H9 (cell line): ENCODE measurements at regions not wholly inside any gene's neighbourhood (a gene's known extent, or its start where the extent isn't known, plus 50 kb on each side); places are given as distances from the start of the nearest gene placed in this dataset.

Experiments
- DNase-seq: peaks from one replicate; pipeline ENCODE4 v3.0.0-alpha.2; 2017
- H2AFZ ChIP-seq: one replicate; pipeline ENCODE4 v1.6.1; 2013; ENCODE audit warnings: mild to moderate bottlenecking, low read length, control low read depth, moderate library complexity
- H2AK5ac ChIP-seq: 2 replicates; pipeline ENCODE4 v1.6.1; 2013; ENCODE audit warnings: low read length, control low read depth, mixed read lengths; ENCODE audit not compliant: insufficient read length
- H2BK120ac ChIP-seq: one replicate; pipeline ENCODE4 v1.6.1; 2013; ENCODE audit warnings: low read depth, mild to moderate bottlenecking, low read length, control low read depth, inconsistent platforms; ENCODE audit not compliant: poor library complexity, severe bottlenecking
- H2BK12ac ChIP-seq: 2 replicates; pipeline ENCODE4 v1.6.1; 2013; ENCODE audit warnings: low read length, control low read depth, mixed read lengths, low read depth; ENCODE audit not compliant: insufficient read length
- H2BK15ac ChIP-seq: 2 replicates; pipeline ENCODE4 v1.6.1; 2013; ENCODE audit warnings: low read depth, low read length, control low read depth
- H2BK20ac ChIP-seq: one replicate; pipeline ENCODE4 v1.6.1; 2013; ENCODE audit warnings: low read depth, mild to moderate bottlenecking, low read length, control low read depth, inconsistent platforms; ENCODE audit not compliant: poor library complexity, severe bottlenecking
- H2BK5ac ChIP-seq: 2 replicates; pipeline ENCODE4 v1.6.1; 2013; ENCODE audit warnings: low read length, control low read depth, mixed read lengths; ENCODE audit not compliant: insufficient read length
- H3K14ac ChIP-seq: 2 replicates; pipeline ENCODE4 v1.6.1; 2013; ENCODE audit warnings: low read length, control low read depth; ENCODE audit not compliant: insufficient read depth
- H3K18ac ChIP-seq: 2 replicates; pipeline ENCODE4 v1.6.1; 2013; ENCODE audit warnings: low read depth, mild to moderate bottlenecking, mixed read lengths, low read length, control low read depth; ENCODE audit not compliant: insufficient read length
- H3K23ac ChIP-seq: 2 replicates; pipeline ENCODE4 v1.6.1; 2013; ENCODE audit warnings: low read length, control low read depth, mixed read lengths, low read depth; ENCODE audit not compliant: insufficient read length
- H3K23me2 ChIP-seq: 2 replicates; pipeline ENCODE4 v1.6.1; 2013; ENCODE audit warnings: low read depth, mild to moderate bottlenecking, mixed read lengths, low read length, control low read depth; ENCODE audit not compliant: insufficient read length, poor library complexity, severe bottlenecking
- H3K27ac ChIP-seq: 2 replicates; pipeline ENCODE4 v1.5.1; 2013; ENCODE audit warnings: low read length, control low read depth, mixed read lengths, low read depth; ENCODE audit not compliant: insufficient read length
- H3K27me3 ChIP-seq: 2 replicates; pipeline ENCODE4 v1.6.1; 2013; ENCODE audit warnings: low read length, control low read depth, inconsistent platforms; ENCODE audit not compliant: insufficient read depth
- H3K4ac ChIP-seq: 2 replicates; pipeline ENCODE4 v1.6.1; 2013; ENCODE audit warnings: low read depth, mild to moderate bottlenecking, control low read depth, inconsistent platforms, low read length, moderate library complexity
- H3K4me1 ChIP-seq: 2 replicates; pipeline ENCODE4 v1.6.1; 2013; ENCODE audit warnings: low read length, control low read depth, inconsistent platforms; ENCODE audit not compliant: insufficient read depth
- H3K4me2 ChIP-seq: 2 replicates; pipeline ENCODE4 v1.6.1; 2013; ENCODE audit warnings: low read length, control low read depth, mixed read lengths; ENCODE audit not compliant: insufficient read length, insufficient read depth
- H3K56ac ChIP-seq: 2 replicates; pipeline ENCODE4 v1.6.1; 2013; ENCODE audit warnings: low read depth, mild to moderate bottlenecking, mixed read lengths, low read length, control low read depth; ENCODE audit not compliant: insufficient read length
- H3K79me1 ChIP-seq: 2 replicates; pipeline ENCODE4 v1.6.1; 2013; ENCODE audit warnings: low read depth, mild to moderate bottlenecking, moderate library complexity, low read length, control low read depth, inconsistent platforms; ENCODE audit not compliant: insufficient read depth, poor library complexity, severe bottlenecking
- H3K79me2 ChIP-seq: 2 replicates; pipeline ENCODE4 v1.6.1; 2013; ENCODE audit warnings: low read length, control low read depth, inconsistent platforms; ENCODE audit not compliant: insufficient read depth
- H3K9ac ChIP-seq: 2 replicates; pipeline ENCODE4 v1.6.1; 2013; ENCODE audit warnings: low read length, control low read depth, mixed read lengths; ENCODE audit not compliant: insufficient read length; ENCODE audit errors: extremely low read depth
- H3K9me3 ChIP-seq: one replicate; pipeline ENCODE4 v1.6.1; 2013; ENCODE audit warnings: low read depth, low read length, inconsistent platforms; ENCODE audit not compliant: control insufficient read depth
- H3T11ph ChIP-seq: one replicate; pipeline ENCODE4 v1.6.1; 2013; ENCODE audit warnings: mild to moderate bottlenecking, low read length, control low read depth, inconsistent platforms
- H4K20me1 ChIP-seq: one replicate; pipeline ENCODE4 v1.6.1; 2013; ENCODE audit not compliant: control insufficient read depth, insufficient read length, insufficient read depth
- H4K5ac ChIP-seq: 2 replicates; pipeline ENCODE4 v1.6.1; 2013; ENCODE audit warnings: low read depth, mild to moderate bottlenecking, mixed read lengths, low read length, control low read depth; ENCODE audit not compliant: insufficient read length
- H4K8ac ChIP-seq: replicated peaks from 2 replicates; pipeline ENCODE4 v1.6.1; 2013; ENCODE audit warnings: low read length, control low read depth, mixed read lengths, low read depth; ENCODE audit not compliant: insufficient read length
- H4K91ac ChIP-seq: 2 replicates; pipeline ENCODE4 v1.6.1; 2013; ENCODE audit warnings: low read depth, mild to moderate bottlenecking, moderate library complexity, mixed read lengths, low read length, control low read depth; ENCODE audit not compliant: insufficient read length
- H3K27ac Mint-ChIP-seq, 3 experiments: 2 replicates in 2 of 3; 3 replicates in 1 of 3; pipeline ENCODE4 v1.8.0; 2020 to 2021; ENCODE audit warnings: mixed read lengths in 3 of 3, mild to moderate bottlenecking in 1 of 3, moderate library complexity in 1 of 3
- H3K27me3 Mint-ChIP-seq: 2 replicates; pipeline ENCODE4 v1.8.0; 2021; ENCODE audit warnings: low read depth, mild to moderate bottlenecking, moderate library complexity, mixed read lengths
- H3K36me3 Mint-ChIP-seq, 3 experiments: 2 replicates in 2 of 3; 3 replicates in 1 of 3; pipeline ENCODE4 v1.8.0; 2020 to 2021; ENCODE audit warnings: low read depth in 3 of 3, mixed read lengths in 3 of 3; ENCODE audit not compliant: insufficient read depth in 1 of 3
- H3K4me1 Mint-ChIP-seq, 2 experiments: 2 replicates each; pipeline ENCODE4 v1.8.0; 2020; ENCODE audit warnings: mixed read lengths in 2 of 2
- H3K4me3 Mint-ChIP-seq, 2 experiments: 2 replicates in 1 of 2; 3 replicates in 1 of 2; pipeline ENCODE4 v1.8.0; 2020 to 2021; ENCODE audit warnings: mild to moderate bottlenecking in 2 of 2, mixed read lengths in 2 of 2, moderate library complexity in 1 of 2
- H3K9me3 Mint-ChIP-seq, 2 experiments: 2 replicates in 1 of 2; 3 replicates in 1 of 2; pipeline ENCODE4 v1.8.0; 2020; ENCODE audit warnings: mild to moderate bottlenecking in 2 of 2, mixed read lengths in 2 of 2, moderate library complexity in 1 of 2
- WGBS: extraction: QIAGEN DNeasy Blood & Tissue Kit; methylation state at CpG from one replicate; pipeline ENCODE4 v1.1.7; 2013; ENCODE audit warnings: missing lambda C conversion rate, low lambda C conversion rate, mixed read lengths; ENCODE audit not compliant: insufficient read length; ENCODE audit errors: extremely low coverage; 5-methylcytosine and 5-hydroxymethylcytosine counted together
- TF ChIP-seq, protein P1 (sequence below): fragments of 200-600 bp; sonication (generic); conservative IDR thresholded peaks from 3 replicates; pipeline ENCODE4 v1.8.0; 2021; ENCODE audit warnings: antibody characterized with exemption, mild to moderate bottlenecking

DNA sequence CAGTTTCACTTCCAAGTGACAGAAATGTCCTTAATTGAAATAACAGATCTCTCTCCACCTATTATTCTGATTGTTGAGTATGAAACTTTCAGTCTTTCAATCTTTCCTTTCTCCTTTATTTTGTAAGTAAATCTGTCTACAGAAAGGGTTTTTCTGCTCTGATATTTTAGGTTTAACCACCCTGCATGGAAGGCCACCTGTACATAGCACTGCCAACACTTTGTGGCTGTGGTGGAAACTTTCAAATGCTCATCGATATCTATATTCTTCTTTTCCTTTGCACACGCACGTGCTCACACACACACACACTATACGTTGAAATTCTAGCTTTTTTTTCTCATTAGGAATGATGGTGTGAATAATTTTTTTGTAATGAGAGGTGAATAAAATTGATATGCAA lies 1179.3 kb downstream of the KCNT2 start:
- Histone ChIP-seq H3K27me3 (no peaks in the 10 kb centered on the region), H4K91ac (no peak overlapping the region), H3K9me3 (no peaks in the 10 kb centered on the region), H3K79me1 (no peaks in the 10 kb centered on the region), H3K18ac (no peak overlapping the region), H4K20me1 (no peaks in the 10 kb centered on the region), H2AK5ac (no peak overlapping the region), H2BK120ac (no peak overlapping the region), H3K56ac (no peak overlapping the region), H4K8ac (no peak overlapping the region), H3K4me2 (no peak overlapping the region), H3K23me2 (no peaks in the 10 kb centered on the region), H3K27ac (no peak overlapping the region), H3T11ph (no peak overlapping the region), H3K23ac (no peak overlapping the region), H2BK20ac (no peak overlapping the region), H3K79me2 (no peaks in the 10 kb centered on the region), H2BK12ac (no peak overlapping the region), H2BK15ac (no peak overlapping the region), H2BK5ac (no peak overlapping the region), H4K5ac (no peak overlapping the region), H3K4me1 (no peaks in the 10 kb centered on the region), H3K9ac (no peak overlapping the region), H3K4ac (no peak overlapping the region), H2AFZ (no peak overlapping the region), H3K14ac (no peak overlapping the region)
- no CpG with 5 or more reads among the region's 4 CpGs for WGBS
- Mint-ChIP-seq H3K4me3 (no peak overlapping the region), H3K27ac (no peak overlapping the region), H3K36me3 (no peaks in the 10 kb centered on the region), H3K4me1 (no peaks in the 10 kb centered on the region), H3K9me3 (no peaks in the 10 kb centered on the region), H3K27me3 (no peaks in the 10 kb centered on the region)
- DNase-seq: no peak
- TF ChIP-seq, protein P1, sequence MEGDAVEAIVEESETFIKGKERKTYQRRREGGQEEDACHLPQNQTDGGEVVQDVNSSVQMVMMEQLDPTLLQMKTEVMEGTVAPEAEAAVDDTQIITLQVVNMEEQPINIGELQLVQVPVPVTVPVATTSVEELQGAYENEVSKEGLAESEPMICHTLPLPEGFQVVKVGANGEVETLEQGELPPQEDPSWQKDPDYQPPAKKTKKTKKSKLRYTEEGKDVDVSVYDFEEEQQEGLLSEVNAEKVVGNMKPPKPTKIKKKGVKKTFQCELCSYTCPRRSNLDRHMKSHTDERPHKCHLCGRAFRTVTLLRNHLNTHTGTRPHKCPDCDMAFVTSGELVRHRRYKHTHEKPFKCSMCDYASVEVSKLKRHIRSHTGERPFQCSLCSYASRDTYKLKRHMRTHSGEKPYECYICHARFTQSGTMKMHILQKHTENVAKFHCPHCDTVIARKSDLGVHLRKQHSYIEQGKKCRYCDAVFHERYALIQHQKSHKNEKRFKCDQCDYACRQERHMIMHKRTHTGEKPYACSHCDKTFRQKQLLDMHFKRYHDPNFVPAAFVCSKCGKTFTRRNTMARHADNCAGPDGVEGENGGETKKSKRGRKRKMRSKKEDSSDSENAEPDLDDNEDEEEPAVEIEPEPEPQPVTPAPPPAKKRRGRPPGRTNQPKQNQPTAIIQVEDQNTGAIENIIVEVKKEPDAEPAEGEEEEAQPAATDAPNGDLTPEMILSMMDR: no peak
